Skeletal muscle tissue (tissue), 3 donors: ENCODE measurements at regions not wholly inside any gene's neighbourhood (a gene's known extent, or its start where the extent isn't known, plus 50 kb on each side); places are given as distances from the start of the nearest gene placed in this dataset.

Experiments
- H3K27ac ChIP-seq: one replicate; pipeline ENCODE4 v1.7.0; 2013; ENCODE audit warnings: mild to moderate bottlenecking, low read depth, low read length, inconsistent platforms
- H3K27me3 ChIP-seq, 3 donors: one replicate each; pipeline ENCODE4 v1.7.0; 2013; ENCODE audit warnings: low read length in 3 of 3; ENCODE audit not compliant: control insufficient read depth in 3 of 3, insufficient read depth in 3 of 3
- H3K36me3 ChIP-seq, 3 donors: one replicate each; pipeline ENCODE4 v1.7.0; 2013; ENCODE audit warnings: low read length in 3 of 3; ENCODE audit not compliant: control insufficient read depth in 3 of 3, insufficient read depth in 3 of 3
- H3K4me1 ChIP-seq, 3 donors: one replicate each; pipeline ENCODE4 v1.7.0; 2013; ENCODE audit warnings: low read length in 3 of 3, mild to moderate bottlenecking in 3 of 3; ENCODE audit not compliant: control insufficient read depth in 3 of 3, insufficient read depth in 3 of 3
- H3K4me3 ChIP-seq, 3 donors: one replicate each; pipeline ENCODE4 v1.7.0; 2013; ENCODE audit warnings: low read length in 3 of 3
- H3K9ac ChIP-seq, 3 donors: one replicate each; pipeline ENCODE4 v1.7.0; 2013; ENCODE audit warnings: low read length in 3 of 3, mild to moderate bottlenecking in 3 of 3, moderate library complexity in 2 of 3, low read depth in 1 of 3
- H3K9me3 ChIP-seq, 3 donors: one replicate each; pipeline ENCODE4 v1.7.0; 2013; ENCODE audit warnings: low read length in 3 of 3; ENCODE audit not compliant: control insufficient read depth in 3 of 3
- donor health status: Osteomylitis.

DNA sequence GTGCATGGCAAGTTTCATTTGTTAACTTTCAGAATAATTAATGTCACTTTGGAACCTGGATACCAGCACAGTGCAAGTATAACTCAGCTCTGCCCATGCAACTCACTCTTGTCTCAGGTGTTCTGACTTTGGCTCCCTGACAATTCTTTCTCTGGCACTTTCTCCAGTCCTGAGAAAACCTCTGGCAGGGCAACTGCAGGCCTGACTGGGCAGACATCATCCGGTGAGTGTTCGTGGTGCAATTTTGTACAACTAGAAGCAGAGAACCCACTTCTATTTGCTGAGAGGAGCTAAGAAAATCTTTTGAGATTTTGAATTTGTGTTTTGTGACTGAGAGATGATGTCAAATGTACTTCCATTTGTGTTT, 143.0 kb downstream of the AQP4 start:
- no peak overlapping the region for H3K27ac ChIP-seq
- H3K9ac ChIP-seq, result no peak overlapping the region
- H3K4me1 ChIP-seq, result no peaks in the 10 kb centered on the region
- no peaks in the 10 kb centered on the region for H3K9me3 ChIP-seq
- H3K4me3 ChIP-seq, result no peak overlapping the region
- H3K36me3 ChIP-seq, result no peaks in the 10 kb centered on the region
- no peaks in the 10 kb centered on the region for H3K27me3 ChIP-seq

DNA sequence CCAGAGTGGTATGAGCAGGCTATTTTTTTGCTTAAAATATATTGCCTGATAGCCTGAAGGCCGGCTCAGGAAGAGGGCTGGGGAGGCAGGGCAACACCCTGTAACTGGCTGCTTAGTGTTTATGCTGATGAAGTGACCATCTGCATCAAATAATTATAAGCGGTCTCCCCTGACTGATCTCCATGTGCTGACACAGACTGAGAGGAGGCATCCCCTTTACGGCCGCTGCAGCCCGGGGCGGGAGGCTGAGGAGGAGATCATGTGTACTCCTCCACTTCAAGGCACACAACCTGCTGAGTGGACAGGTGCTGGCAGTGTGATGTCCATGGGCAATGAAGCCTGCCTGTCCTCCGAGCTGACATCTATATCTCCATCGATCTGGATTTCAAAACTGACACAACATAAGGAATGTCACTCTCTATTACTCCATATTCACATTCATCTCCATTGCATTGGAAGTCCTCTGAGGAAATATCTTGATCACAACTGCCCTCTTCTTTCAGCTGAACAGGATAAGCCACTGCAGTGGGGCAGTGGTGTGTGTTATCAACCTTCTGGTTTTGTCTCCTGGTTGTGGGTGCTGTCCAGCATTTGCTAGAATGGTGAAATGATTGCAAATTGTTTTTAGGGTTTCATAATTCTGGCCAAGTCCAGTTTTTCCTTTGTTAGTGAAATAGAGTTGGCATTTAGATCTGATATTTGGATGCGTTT, 143.5 kb downstream of the AQP4 start:
- no peak overlapping the region for H3K27ac ChIP-seq
- H3K27me3 ChIP-seq, result no peaks in the 10 kb centered on the region
- H3K4me3 ChIP-seq, result no peak overlapping the region
- no peaks in the 10 kb centered on the region for H3K4me1 ChIP-seq
- H3K36me3 ChIP-seq, result no peaks in the 10 kb centered on the region
- H3K9ac ChIP-seq, result no peak overlapping the region
- no peaks in the 10 kb centered on the region for H3K9me3 ChIP-seq

DNA sequence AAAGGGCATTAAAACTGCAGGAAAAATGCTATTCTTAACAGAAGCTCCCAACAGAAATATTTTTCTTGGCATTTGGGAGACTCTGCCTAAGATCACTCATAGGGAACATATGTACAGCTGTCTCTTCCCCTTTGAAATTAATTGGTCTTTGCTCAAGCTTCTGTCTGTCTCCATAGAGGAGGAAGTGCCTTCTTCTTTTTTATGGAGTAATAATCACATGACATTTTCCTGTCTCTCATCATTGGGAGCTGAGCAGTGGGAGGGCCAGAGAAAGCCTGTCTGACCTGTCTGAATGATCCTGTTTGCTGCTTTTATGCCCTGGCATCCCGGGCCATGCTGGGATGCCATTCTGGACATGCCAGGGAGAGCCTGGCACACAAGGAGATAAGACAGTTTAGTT, 145.6 kb downstream of the AQP4 start:
- no peaks in the 10 kb centered on the region for H3K9me3 ChIP-seq

DNA sequence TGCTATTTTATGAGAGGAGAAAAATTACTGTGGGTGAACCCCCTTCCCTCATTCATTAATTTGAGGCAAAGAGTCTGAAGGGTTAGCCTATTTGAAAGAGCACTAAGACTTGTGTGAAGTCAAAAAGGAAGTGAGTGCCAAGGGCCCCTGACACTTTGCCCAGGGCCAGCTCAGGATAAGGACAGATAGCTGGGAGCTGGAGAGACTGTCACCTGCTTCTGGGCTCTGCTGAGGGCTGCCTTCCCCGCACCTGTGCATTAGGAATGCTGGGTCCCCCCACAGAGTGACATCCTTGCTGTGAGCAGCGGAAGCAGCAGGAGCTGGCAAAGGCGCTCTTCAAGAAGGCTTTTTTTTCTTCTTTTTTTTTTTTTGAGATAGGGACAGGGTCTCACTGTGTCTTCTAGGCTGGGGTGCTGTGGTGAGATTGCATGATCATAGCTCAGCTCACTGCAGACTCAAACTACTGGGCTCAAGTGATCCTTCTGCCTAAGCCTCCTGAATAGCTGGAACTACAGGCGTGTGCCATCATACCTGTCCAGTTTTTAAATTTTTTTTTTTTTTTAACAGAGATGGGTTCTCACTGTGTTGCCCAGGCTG, 148.3 kb downstream of the AQP4 start:
- no peaks in the 10 kb centered on the region for H3K36me3 ChIP-seq
- no peaks in the 10 kb centered on the region for H3K4me1 ChIP-seq
- H3K27me3 ChIP-seq, result no peaks in the 10 kb centered on the region
- no peak overlapping the region for H3K4me3 ChIP-seq
- no peak overlapping the region for H3K27ac ChIP-seq
- H3K9me3 ChIP-seq, result no peaks in the 10 kb centered on the region
- H3K9ac ChIP-seq, result no peak overlapping the region

More for the DNA sequence above, 145.6 kb downstream of the AQP4 start:
- Histone ChIP-seq H3K4me3 (no peak overlapping the region), H3K27ac (no peak overlapping the region), H3K4me1 (no peaks in the 10 kb centered on the region), H3K27me3 (no peaks in the 10 kb centered on the region), H3K36me3 (no peaks in the 10 kb centered on the region), H3K9ac (no peak overlapping the region)

DNA sequence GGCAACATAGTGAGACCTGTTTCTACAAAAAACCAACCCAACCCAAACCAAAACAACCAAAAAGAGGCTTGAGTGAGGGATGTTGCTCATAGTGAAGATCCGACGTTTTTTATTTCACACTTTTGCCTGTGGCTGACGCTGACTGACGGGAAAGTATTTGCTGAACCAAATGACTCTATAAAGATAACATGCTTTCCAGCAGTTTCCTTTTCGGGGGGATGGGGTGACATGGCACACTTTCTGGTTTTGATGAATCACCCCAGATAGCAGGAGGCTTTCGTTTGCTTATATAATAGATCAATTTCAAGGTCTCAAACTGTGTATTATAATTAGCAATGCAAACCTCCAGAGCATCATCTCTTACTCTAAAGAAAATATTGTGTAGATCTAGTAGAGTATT, 150.8 kb downstream of the AQP4 start:
- H3K27ac ChIP-seq, result no peak overlapping the region

DNA sequence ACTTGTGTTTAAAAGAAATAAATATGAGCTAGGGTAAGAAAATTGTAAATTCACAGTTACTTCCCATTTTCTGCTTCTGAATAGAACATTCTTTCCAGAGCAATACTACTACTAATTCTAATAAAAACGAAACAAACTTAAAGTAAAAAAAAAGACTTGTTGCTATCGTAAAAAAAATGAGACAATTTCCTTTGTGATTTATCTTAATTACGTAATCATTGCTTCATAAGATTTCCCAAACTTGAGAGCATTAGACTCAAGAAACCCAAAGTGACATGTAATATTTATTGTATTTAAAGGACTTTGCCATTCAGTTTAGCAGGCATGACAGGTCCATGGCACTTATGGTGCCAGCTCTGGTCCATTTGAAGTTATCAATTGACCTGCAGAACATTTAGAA, 153.8 kb downstream of the AQP4 start:
- Histone ChIP-seq H3K9me3 (no peaks in the 10 kb centered on the region), H3K4me3 (no peak overlapping the region), H3K27ac (no peak overlapping the region), H3K9ac (no peak overlapping the region), H3K4me1 (no peaks in the 10 kb centered on the region), H3K27me3 (no peaks in the 10 kb centered on the region), H3K36me3 (no peaks in the 10 kb centered on the region)

More for the DNA sequence above, 150.8 kb downstream of the AQP4 start:
- H3K27me3 ChIP-seq, result no peaks in the 10 kb centered on the region
- H3K9ac ChIP-seq, result no peak overlapping the region
- H3K9me3 ChIP-seq, result no peaks in the 10 kb centered on the region
- H3K4me3 ChIP-seq, result no peak overlapping the region
- H3K36me3 ChIP-seq, result no peaks in the 10 kb centered on the region
- no peaks in the 10 kb centered on the region for H3K4me1 ChIP-seq

DNA sequence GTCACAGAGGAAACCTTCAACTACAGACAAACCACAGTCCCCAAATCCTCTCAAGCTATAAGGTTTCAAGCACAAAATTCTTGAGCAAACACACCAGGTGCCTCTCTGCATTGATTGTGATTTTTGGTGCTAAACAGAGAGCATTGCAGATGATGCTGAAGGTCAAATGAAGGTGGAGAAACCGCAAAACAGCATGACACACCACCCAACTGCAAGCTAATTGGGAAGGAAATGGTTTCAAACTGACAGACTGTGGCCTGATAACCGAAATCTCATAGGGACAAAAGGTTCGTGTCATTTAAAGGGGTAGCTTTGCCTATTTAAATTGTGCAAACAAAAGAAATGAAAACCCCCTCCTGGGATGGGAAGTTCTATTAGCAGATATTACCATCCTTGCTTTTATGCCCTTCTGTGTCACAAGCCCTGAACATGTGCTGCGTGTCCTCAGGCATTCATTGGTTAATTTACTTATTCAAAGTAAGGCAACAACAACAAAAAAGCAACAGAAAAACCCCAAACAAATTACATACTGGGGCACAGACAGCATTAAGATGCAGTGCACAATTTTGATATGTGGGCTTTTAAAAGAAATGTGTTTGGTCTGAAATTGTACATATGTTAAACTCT, 154.9 kb downstream of the AQP4 start:
- no peak overlapping the region for H3K9ac ChIP-seq
- H3K9me3 ChIP-seq, result no peaks in the 10 kb centered on the region
- no peaks in the 10 kb centered on the region for H3K4me1 ChIP-seq
- no peak overlapping the region for H3K4me3 ChIP-seq
- no peaks in the 10 kb centered on the region for H3K36me3 ChIP-seq
- H3K27ac ChIP-seq, result no peak overlapping the region
- H3K27me3 ChIP-seq, result no peaks in the 10 kb centered on the region

DNA sequence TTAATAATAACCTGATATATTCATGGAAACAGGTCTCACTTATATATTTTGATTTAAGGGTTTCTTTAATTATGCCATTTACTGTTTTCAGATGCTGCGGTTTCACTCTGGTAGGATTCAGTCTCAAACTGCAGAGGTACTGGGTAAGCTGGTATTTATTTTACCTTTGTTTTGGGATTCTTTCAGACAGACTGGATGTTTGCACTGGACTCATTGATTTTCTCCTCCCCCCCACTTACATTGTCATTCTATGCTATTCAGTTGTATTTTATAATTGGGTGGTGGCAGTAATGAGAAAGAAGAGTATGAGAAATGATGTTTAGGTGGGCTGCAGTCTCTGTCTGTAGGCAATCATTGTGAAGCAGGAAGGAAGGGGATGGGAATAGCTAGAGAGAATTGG, 155.6 kb downstream of the AQP4 start:
- Histone ChIP-seq H3K4me3 (no peak overlapping the region), H3K9me3 (no peaks in the 10 kb centered on the region), H3K4me1 (no peaks in the 10 kb centered on the region), H3K27ac (no peak overlapping the region), H3K9ac (no peak overlapping the region), H3K36me3 (no peaks in the 10 kb centered on the region), H3K27me3 (no peaks in the 10 kb centered on the region)

DNA sequence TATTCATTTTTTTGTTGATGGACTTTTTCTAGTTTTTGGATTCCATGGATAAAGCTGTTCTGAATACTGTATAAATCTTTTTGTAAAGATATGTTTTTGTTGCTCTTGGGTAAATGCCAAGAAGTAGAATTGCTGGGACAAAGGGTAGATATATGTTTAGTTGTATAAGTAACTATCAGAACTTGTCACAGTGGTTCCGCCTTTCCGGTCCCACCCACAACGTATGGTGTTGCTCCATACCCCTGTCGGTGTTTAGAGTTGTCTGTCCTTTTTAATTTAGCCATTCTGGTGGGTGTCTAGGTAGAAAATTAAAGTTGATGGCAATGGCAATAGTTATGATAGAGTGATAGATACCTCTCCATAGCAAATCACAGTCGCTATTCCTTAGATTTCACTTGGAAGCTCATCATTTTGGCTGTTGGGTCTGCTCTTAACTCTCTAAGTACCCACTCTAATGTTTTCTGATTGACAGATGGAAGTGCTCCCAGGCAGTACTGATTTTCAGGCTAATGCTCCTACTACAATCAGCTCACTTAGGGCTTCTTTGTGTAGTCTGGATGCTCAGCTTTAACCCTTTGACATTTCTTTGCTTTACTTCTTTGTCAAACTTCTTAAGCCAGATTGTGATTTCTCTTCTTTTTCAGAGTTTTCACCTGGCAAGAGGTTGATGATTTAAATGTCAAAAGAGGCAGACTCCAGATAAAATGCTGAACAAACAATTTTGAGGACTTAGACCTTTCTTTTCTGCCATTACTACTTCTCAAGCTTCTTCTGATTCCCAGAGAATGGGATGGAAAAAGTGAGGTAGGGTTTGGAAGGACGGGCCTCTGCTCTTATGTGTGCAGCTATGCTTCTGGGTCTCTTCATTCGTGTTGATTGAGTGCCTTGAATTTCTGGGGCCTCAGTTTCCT, 156.4 kb downstream of the AQP4 start:
- no peak overlapping the region for H3K4me3 ChIP-seq
- H3K27me3 ChIP-seq, result no peaks in the 10 kb centered on the region
- no peak overlapping the region for H3K27ac ChIP-seq
- H3K9ac ChIP-seq, result no peak overlapping the region
- no peaks in the 10 kb centered on the region for H3K9me3 ChIP-seq
- H3K36me3 ChIP-seq, result no peaks in the 10 kb centered on the region
- H3K4me1 ChIP-seq, result no peaks in the 10 kb centered on the region
